ENCODE measurements at regions not wholly inside any gene's neighbourhood (a gene's known extent, or its start where the extent isn't known, plus 50 kb on each side); places are given as distances from the start of the nearest gene placed in this dataset.

DNA sequence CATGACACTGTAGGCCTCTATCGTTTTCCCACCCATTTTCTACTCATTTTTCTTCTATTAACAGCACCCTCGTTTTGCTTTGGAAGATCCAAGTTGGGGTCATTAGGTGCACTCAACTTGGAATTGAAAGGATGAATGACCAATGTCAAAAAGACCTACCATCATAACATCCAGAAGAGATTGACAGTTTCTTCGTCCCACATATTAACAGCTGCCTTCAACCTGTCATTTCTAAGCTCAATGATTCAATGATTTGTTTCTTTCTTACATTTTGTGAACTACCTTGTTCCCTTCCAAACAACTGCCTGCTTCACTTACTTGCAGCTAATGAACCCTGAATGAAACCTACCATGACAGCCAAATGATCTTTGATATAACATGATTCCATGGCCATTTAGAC lies 224.0 kb upstream of the KCNH7 start:
- Histone ChIP-seq H3K36me3 (ENCODE audit: control insufficient read depth, insufficient read depth, low read length) (no peaks in the 10 kb centered on the region), H3K4me3 (ENCODE audit: low read depth, low read length) (no peak overlapping the region), H3K27me3 (ENCODE audit: control insufficient read depth, insufficient read depth, low read length) (no peaks in the 10 kb centered on the region)
- TF ChIP-seq, protein P1, sequence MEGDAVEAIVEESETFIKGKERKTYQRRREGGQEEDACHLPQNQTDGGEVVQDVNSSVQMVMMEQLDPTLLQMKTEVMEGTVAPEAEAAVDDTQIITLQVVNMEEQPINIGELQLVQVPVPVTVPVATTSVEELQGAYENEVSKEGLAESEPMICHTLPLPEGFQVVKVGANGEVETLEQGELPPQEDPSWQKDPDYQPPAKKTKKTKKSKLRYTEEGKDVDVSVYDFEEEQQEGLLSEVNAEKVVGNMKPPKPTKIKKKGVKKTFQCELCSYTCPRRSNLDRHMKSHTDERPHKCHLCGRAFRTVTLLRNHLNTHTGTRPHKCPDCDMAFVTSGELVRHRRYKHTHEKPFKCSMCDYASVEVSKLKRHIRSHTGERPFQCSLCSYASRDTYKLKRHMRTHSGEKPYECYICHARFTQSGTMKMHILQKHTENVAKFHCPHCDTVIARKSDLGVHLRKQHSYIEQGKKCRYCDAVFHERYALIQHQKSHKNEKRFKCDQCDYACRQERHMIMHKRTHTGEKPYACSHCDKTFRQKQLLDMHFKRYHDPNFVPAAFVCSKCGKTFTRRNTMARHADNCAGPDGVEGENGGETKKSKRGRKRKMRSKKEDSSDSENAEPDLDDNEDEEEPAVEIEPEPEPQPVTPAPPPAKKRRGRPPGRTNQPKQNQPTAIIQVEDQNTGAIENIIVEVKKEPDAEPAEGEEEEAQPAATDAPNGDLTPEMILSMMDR (IDR thresholded peaks at IDR 0.05; ENCODE audit: insufficient read depth, low read length, poor library complexity, severe bottlenecking) = no peak
- DNase-seq (ENCODE audit: low read depth) = no peak

DNA sequence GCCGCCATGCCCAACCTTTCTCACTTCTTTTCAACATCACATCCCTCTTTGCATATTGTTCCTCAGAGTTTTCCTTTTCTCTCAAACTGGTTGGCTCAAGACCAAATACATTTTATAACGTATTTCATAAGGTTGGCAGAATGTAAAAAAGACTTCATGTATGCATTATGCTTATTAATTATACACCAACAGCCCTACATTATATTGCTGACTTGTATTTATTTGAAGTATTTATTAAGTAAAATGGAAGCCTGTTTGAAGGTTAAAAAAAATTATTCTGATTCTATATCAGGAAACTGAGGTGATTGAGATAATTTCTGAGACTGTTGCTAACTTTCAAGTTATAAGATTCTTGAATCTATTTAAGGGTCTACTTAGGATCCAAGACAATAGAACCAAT lies 208.0 kb upstream of the KCNH7 start:
- DNase-seq (ENCODE audit: low read depth) = no peak
- no peaks in the 10 kb centered on the region for H3K27me3 ChIP-seq (ENCODE audit: control insufficient read depth, insufficient read depth, low read length)
- H3K4me3 ChIP-seq (ENCODE audit: low read depth, low read length) = no peak overlapping the region
- H3K36me3 ChIP-seq (ENCODE audit: control insufficient read depth, insufficient read depth, low read length) = no peaks in the 10 kb centered on the region
- TF ChIP-seq, protein P1 (IDR thresholded peaks at IDR 0.05; ENCODE audit: insufficient read depth, low read length, poor library complexity, severe bottlenecking) = no peak

DNA sequence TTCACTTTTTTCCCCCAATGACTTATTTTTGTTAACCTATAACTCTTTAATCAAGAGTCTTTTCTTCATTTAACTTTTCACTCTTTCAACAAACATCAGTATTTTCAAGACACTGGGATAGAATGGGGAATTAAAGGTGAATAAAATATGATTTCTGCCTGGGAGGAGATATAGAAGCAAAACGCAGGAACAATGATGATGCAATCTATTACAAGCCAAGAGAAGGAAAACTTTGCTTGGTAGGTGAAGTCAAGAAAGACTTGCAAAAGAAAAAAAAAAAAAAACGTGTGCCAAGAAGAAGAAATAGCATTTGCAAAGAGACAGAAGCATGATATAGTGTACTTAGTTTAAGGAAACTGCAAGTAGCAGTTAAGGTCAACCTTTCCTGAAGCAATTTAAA lies 207.3 kb upstream of the KCNH7 start:
- TF ChIP-seq, protein P1 (IDR thresholded peaks at IDR 0.05; ENCODE audit: insufficient read depth, low read length, poor library complexity, severe bottlenecking) = no peak
- H3K4me3 ChIP-seq (ENCODE audit: low read depth, low read length) = no peak overlapping the region
- no peaks in the 10 kb centered on the region for H3K36me3 ChIP-seq (ENCODE audit: control insufficient read depth, insufficient read depth, low read length)
- DNase-seq (ENCODE audit: low read depth) = no peak
- no peaks in the 10 kb centered on the region for H3K27me3 ChIP-seq (ENCODE audit: control insufficient read depth, insufficient read depth, low read length)

DNA sequence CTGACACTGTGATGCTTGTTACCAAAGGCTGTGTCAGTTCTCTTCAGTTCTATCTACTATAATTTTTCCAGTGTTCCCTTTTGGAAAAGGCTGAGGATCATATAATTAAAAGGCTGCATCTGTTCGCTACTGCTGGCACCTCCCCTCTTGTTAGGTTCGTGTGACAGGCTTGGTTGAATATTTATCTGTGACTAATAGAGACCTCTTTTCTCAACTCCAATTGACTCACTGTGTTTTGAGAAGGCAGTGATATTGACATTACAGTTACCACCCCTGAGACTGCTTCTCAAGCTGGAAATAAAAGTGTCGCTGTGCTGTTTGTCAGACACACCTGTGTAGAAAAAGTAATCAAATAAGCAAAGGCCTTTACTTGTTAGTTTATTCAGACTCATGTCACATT lies 205.5 kb upstream of the KCNH7 start:
- TF ChIP-seq, protein P1 (IDR thresholded peaks at IDR 0.05; ENCODE audit: insufficient read depth, low read length, poor library complexity, severe bottlenecking) = no peak
- Histone ChIP-seq H3K27me3 (ENCODE audit: control insufficient read depth, insufficient read depth, low read length) (no peaks in the 10 kb centered on the region), H3K36me3 (ENCODE audit: control insufficient read depth, insufficient read depth, low read length) (no peaks in the 10 kb centered on the region), H3K4me3 (ENCODE audit: low read depth, low read length) (no peak overlapping the region)
- DNase-seq (ENCODE audit: low read depth) = peak; percentile 48

DNA sequence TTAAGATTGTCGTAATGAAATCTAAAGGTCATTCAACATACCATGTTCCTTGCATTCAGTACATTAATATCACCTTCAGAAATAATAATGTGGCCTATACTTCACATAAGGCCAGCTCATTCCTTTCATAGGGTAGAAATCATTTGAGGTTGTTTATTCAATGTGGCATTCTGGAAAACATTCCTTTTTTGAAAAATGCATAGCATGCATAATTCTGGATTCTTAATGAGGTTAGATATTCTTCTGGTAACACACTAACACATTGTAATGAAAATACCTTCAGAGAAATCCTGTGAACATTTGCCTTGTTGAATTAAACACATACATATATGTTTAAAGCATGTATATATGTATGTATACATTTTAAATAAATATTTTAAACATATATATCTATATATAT lies 204.6 kb upstream of the KCNH7 start:
- TF ChIP-seq, protein P1 (IDR thresholded peaks at IDR 0.05; ENCODE audit: insufficient read depth, low read length, poor library complexity, severe bottlenecking) = no peak
- Histone ChIP-seq H3K36me3 (ENCODE audit: control insufficient read depth, insufficient read depth, low read length) (no peaks in the 10 kb centered on the region), H3K4me3 (ENCODE audit: low read depth, low read length) (no peak overlapping the region), H3K27me3 (ENCODE audit: control insufficient read depth, insufficient read depth, low read length) (no peaks in the 10 kb centered on the region)
- DNase-seq (ENCODE audit: low read depth) = no peak

DNA sequence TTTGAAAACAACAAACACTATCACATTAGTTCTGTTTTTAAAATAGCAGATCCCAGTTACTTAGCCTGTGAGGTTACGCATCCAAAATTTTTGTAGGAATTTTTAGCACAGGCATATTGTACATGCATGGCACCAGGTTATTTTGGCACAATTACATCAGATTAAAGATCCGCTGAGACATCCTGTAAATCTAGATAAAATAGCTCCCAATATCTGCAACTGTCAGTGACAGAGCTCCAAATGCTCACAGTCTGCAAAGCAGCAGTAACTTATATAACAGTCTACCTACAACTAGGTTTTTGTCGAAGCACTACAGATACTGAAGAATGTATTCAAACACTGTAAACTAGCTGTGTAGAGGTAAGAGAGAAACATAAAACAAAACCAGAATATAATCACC lies 200.7 kb upstream of the KCNH7 start:
- no peak for DNase-seq (ENCODE audit: low read depth)
- Histone ChIP-seq H3K27me3 (ENCODE audit: control insufficient read depth, insufficient read depth, low read length) (no peaks in the 10 kb centered on the region), H3K4me3 (ENCODE audit: low read depth, low read length) (no peak overlapping the region), H3K36me3 (ENCODE audit: control insufficient read depth, insufficient read depth, low read length) (no peaks in the 10 kb centered on the region)
- TF ChIP-seq, protein P1 (IDR thresholded peaks at IDR 0.05; ENCODE audit: insufficient read depth, low read length, poor library complexity, severe bottlenecking) = no peak

Measured in kidney epithelial cell (primary cell).